GM12875 (cell line): ENCODE measurements at regions not wholly inside any gene's neighbourhood (a gene's known extent, or its start where the extent isn't known, plus 50 kb on each side); places are given as distances from the start of the nearest gene placed in this dataset.

ENCODE experiments used
- H3K4me3 ChIP-seq: one replicate; pipeline ENCODE4 v1.5.1; 2011; ENCODE audit warnings: low read depth, low read length, control low read depth
- CTCF ChIP-seq: IDR thresholded peaks from 2 replicates; pipeline ENCODE4 v1.5.1; 2011; ENCODE audit warnings: low read depth, mild to moderate bottlenecking, control low read depth, inconsistent platforms, low read length, moderate library complexity, borderline replicate concordance; ENCODE audit not compliant: insufficient read depth

GRCh38 chr3:132783152-132783551 is 60.9 kb upstream of the NPHP3 start:
- no peak overlapping the region for H3K4me3 ChIP-seq
- TF ChIP-seq CTCF: no peak

- no peak for TF ChIP-seq CTCF
- H3K4me3 ChIP-seq: no peak overlapping the region
These were observed 59.7 kb upstream of the NPHP3 start for GRCh38 chr3:132781922-132782321.

GRCh38 chr3:132777171-132777570 is 55.0 kb upstream of the NPHP3 start:
- H3K4me3 ChIP-seq: no peak overlapping the region
- no peak for TF ChIP-seq CTCF

- no peak overlapping the region for H3K4me3 ChIP-seq
- no peak for TF ChIP-seq CTCF
These were observed 50.9 kb upstream of the NPHP3 start for GRCh38 chr3:132773071-132773619.

- H3K4me3 ChIP-seq: no peak overlapping the region
- no peak for TF ChIP-seq CTCF
These were observed 50.0 kb upstream of the NPHP3 start for GRCh38 chr3:132772252-132772651.
